Adipocyte (in vitro differentiated cells): ENCODE measurements at regions not wholly inside any gene's neighbourhood (a gene's known extent, or its start where the extent isn't known, plus 50 kb on each side); places are given as distances from the start of the nearest gene placed in this dataset.

Experiments
- DNase-seq: peaks from one replicate; pipeline ENCODE4 v3.0.0-alpha.2; 2015; ENCODE audit warnings: low read depth
- H3K27me3 ChIP-seq: replicated peaks from 2 replicates; pipeline ENCODE4 v1.7.0; 2013; ENCODE audit warnings: mild to moderate bottlenecking, low read length, moderate library complexity; ENCODE audit not compliant: control insufficient read depth, insufficient read depth
- H3K36me3 ChIP-seq: 2 replicates; pipeline ENCODE4 v1.7.0; 2013; ENCODE audit warnings: low read length, mild to moderate bottlenecking, moderate library complexity; ENCODE audit not compliant: control insufficient read depth, insufficient read depth, severe bottlenecking
- H3K4me1 ChIP-seq: 2 replicates; pipeline ENCODE4 v1.7.0; 2013; ENCODE audit warnings: mild to moderate bottlenecking, low read length, moderate library complexity; ENCODE audit not compliant: control insufficient read depth, insufficient read depth
- H3K4me3 ChIP-seq: 2 replicates; pipeline ENCODE4 v1.7.0; 2013; ENCODE audit warnings: mild to moderate bottlenecking, low read length, moderate library complexity
- H3K9ac ChIP-seq: 2 replicates; pipeline ENCODE4 v1.7.0; 2013; ENCODE audit warnings: mild to moderate bottlenecking, low read length, moderate library complexity
- H3K9me3 ChIP-seq: 2 replicates; pipeline ENCODE4 v1.7.0; 2013; ENCODE audit warnings: mild to moderate bottlenecking, low read length, moderate library complexity; ENCODE audit not compliant: control insufficient read depth

DNA sequence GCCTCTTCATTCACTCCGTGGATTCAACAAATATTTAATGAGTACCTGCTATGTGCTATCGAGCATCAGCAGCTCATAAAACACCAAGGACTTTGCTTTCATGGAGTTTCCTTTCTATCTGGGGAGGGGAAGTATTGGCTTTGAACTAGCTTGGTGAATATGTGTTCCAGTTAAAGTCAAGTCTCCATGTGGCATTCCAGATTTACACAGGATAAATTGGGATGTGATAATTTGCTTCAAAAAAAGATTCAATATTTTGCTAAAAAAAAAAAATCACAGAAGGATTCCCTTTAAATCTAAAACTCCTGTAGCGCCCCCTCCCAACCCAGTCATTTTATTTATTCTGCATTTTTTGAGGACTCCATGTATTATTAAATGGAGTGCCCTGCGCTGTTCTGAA lies 346.3 kb upstream of the SLC30A5 start:
- H3K36me3 ChIP-seq, result no peaks in the 10 kb centered on the region
- no peak overlapping the region for H3K4me3 ChIP-seq
- no peak overlapping the region for H3K9ac ChIP-seq
- H3K4me1 ChIP-seq, result no peaks in the 10 kb centered on the region
- DNase-seq, result no peak
- no peaks in the 10 kb centered on the region for H3K9me3 ChIP-seq
- no peaks in the 10 kb centered on the region for H3K27me3 ChIP-seq

DNA sequence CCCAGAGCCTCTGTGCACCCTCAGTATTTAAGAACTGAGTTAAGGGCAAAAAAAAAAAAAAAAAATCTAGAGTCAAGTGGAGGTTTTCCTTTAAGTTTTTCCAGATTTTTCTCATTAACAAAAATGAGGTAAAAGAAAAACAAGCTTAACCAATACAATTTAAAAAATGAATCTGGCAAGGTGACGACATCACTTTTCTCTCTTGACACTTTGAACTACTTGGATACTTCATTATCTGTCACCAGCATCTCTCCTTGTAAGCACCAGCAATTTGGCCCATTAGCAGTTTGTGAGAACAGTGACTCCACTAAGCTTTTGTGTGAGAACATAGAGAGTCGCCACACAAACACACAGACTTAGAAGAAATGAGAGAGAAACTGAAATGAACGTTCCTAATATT lies 345.7 kb upstream of the SLC30A5 start:
- peak; percentile 13 for DNase-seq
- Histone ChIP-seq H3K27me3 (no peaks in the 10 kb centered on the region), H3K9me3 (no peaks in the 10 kb centered on the region), H3K9ac (no peak overlapping the region), H3K4me1 (no peaks in the 10 kb centered on the region), H3K36me3 (no peaks in the 10 kb centered on the region), H3K4me3 (no peak overlapping the region)

DNA sequence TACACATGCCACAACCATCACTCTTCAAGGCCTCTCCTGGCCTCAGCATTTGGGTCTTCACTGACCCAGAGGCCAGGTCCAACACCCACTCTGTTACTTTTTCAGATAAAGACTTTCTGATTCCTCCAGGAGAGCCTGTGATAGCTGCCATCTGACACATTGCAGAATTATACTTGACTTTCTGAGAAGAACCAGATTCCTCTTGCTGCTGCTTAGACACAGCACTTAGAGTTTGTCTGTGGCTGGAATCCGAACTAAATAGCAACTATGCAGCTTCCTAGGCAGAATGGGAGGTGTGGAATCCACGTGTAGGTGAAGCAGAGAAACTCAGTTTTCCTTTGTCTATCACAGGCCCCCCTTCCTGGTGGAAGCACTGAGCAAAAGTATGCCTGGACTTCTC lies 344.7 kb upstream of the SLC30A5 start:
- no peaks in the 10 kb centered on the region for H3K9me3 ChIP-seq
- H3K36me3 ChIP-seq, result no peaks in the 10 kb centered on the region
- no peak overlapping the region for H3K9ac ChIP-seq
- DNase-seq, result no peak
- no peaks in the 10 kb centered on the region for H3K27me3 ChIP-seq
- no peak overlapping the region for H3K4me3 ChIP-seq
- no peaks in the 10 kb centered on the region for H3K4me1 ChIP-seq

DNA sequence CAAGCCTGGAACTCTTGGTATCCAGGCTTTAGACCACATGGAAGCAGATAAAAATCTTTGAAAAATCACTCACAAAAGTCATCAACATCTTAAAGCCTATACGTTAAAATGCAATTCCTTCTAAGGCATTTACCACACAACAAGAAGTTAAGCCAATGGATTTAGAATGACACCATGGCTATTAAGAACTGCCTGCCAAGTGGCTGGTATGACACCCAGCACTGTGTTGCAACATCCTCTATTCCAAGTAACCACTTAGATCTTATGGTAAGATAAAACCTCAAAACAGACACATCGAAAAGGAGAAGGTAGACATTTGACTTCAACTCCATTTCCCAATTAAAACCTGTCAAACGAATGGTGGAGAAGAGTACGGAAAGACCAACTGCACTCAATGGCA lies 344.2 kb upstream of the SLC30A5 start:
- Histone ChIP-seq H3K4me1 (no peaks in the 10 kb centered on the region), H3K36me3 (no peaks in the 10 kb centered on the region), H3K9me3 (no peaks in the 10 kb centered on the region), H3K4me3 (no peak overlapping the region), H3K9ac (no peak overlapping the region), H3K27me3 (no peaks in the 10 kb centered on the region)
- no peak for DNase-seq

DNA sequence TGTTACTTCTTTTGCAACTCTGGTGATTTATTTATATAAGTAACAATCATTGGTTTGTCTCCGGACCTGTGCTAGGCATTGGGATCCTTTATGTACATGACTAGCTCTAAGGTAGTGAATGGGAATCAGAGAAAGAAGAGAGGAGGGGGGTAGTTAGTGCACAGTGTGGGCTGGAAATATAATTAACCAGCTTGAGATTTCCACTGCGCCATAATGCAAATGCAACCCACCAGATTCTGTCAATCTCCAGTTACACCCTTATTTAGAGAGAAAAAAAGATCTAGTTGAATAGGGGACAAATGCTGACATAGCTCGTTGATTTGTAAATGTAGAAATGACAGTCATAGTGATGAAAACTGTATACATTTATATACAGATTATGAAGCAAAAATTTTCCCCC lies 342.2 kb upstream of the SLC30A5 start:
- Histone ChIP-seq H3K9ac (no peak overlapping the region), H3K27me3 (no peaks in the 10 kb centered on the region), H3K4me1 (no peaks in the 10 kb centered on the region), H3K9me3 (peaks cover 12% of the 10 kb centered on the region), H3K4me3 (no peak overlapping the region), H3K36me3 (no peaks in the 10 kb centered on the region)
- no peak for DNase-seq

DNA sequence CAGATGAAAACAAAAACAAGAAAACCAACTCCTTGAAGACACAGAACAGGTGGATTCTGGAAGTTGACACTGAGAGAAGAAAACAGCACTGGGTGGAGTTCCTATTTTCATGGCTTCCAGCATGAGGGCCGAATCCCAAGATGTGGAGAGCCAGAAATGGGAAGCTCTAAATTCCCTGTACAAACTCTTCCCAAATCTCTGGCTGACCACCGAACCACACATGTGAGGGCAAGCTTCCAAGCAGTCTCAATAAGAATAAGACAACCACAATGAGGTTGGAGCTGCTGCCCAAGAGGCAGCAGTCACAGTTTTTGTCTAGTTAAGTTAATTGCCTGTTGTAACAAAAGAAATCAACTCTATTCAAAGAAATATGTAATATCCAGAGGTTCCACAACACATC lies 339.3 kb upstream of the SLC30A5 start:
- H3K4me1 ChIP-seq, result no peaks in the 10 kb centered on the region

DNA sequence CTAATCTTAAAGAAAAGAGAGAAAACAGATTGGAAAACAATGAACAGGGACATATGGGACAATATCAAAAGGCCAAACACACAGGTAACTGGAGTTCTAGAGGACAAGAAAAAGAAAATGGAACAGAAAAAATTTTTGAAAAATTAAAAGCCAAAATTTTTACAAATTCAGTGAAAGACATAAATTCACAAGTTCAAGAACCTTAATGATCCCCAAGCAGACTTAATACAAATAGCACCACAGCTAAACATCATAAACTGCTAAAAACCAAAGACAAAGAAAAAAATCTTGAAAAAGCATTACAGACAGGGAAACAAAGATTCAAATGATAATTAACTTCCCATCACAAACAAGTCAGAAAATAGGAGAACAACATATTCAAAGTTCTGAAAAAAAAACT lies 338.5 kb upstream of the SLC30A5 start:
- Histone ChIP-seq H3K27me3 (no peaks in the 10 kb centered on the region), H3K9ac (no peak overlapping the region), H3K9me3 (peaks cover 12% of the 10 kb centered on the region), H3K4me3 (no peak overlapping the region), H3K4me1 (no peaks in the 10 kb centered on the region), H3K36me3 (no peaks in the 10 kb centered on the region)
- no peak for DNase-seq

More for the DNA sequence above, 339.3 kb upstream of the SLC30A5 start:
- Histone ChIP-seq H3K9me3 (peaks cover 12% of the 10 kb centered on the region), H3K4me3 (no peak overlapping the region), H3K9ac (no peak overlapping the region), H3K36me3 (no peaks in the 10 kb centered on the region), H3K27me3 (no peaks in the 10 kb centered on the region)
- no peak for DNase-seq

DNA sequence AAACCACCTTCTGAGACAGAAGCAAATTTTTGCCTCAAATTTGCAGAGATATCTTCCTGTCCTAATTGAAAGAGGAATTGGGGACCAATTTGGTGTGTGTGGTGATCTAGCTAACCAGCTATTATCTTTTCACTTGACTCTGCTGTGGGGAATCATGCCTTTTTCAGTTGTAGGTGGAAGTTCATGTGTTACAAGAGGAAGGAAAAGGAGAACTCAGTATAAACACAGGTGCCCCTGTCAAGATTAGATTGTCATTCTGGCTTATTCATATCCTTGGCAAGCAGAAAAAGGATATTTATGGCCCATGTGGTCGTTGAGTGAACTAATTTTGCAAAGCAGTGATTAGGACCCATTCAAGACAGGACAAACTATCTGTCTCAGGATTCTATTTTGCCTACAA lies 336.8 kb upstream of the SLC30A5 start:
- Histone ChIP-seq H3K9me3 (peaks cover 12% of the 10 kb centered on the region), H3K9ac (no peak overlapping the region), H3K4me1 (no peaks in the 10 kb centered on the region), H3K36me3 (no peaks in the 10 kb centered on the region), H3K27me3 (peaks cover 7% of the 10 kb centered on the region), H3K4me3 (no peak overlapping the region)
- DNase-seq, result no peak

DNA sequence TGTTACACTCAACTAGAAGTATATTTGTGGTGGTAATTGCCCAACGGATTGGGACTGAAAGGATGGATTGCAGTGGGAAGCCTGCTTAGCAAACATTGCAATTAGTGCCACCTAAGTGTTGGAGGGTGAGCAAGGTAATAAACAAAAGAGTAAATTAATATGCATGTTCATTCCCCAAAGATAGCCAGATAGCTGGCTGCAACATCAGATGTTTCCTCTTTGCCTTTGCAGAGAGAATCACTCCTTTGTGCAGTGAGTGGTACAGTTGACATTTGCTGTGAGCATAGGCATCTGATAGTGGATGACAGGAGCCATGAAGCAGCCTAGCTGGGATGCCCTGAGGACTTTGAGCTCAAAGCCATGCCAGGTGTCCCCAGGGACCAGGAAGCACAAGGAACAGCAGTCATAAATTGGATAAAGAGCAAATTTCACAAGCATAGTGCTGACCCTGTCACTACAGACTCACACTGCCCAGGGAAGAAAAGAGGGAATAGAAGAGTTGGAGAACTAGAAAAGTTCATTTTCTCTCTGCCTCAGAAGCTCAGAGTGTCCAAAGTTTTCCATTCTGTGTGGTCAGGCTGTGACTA lies 336.1 kb upstream of the SLC30A5 start:
- no peaks in the 10 kb centered on the region for H3K36me3 ChIP-seq
- peaks cover 7% of the 10 kb centered on the region for H3K27me3 ChIP-seq

DNA sequence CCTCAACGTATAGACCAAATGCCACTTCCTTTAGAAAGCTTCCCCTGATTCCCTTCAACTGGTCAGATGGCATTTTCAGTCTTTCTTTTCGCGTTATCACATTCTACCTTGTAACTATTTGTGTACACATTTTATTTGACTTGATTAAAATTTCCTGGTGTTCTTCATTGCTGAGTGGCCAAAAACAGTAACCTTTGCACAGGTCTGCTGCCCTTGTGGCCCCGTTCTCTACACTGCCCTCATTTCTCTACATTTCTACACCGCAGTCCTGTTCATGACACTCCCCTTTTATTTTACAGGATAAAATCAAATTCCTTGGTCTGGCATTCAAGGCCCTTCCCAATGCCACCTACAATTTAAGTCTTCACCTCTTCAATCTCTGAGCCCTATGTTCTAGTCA lies 334.2 kb upstream of the SLC30A5 start:
- peaks cover 7% of the 10 kb centered on the region for H3K27me3 ChIP-seq
- no peaks in the 10 kb centered on the region for H3K4me1 ChIP-seq
- H3K9me3 ChIP-seq, result peaks cover 17% of the 10 kb centered on the region
- H3K4me3 ChIP-seq, result no peak overlapping the region
- no peak overlapping the region for H3K9ac ChIP-seq
- DNase-seq, result no peak
- H3K36me3 ChIP-seq, result no peaks in the 10 kb centered on the region

More for the DNA sequence above, 336.1 kb upstream of the SLC30A5 start:
- Histone ChIP-seq H3K9me3 (peaks cover 14% of the 10 kb centered on the region), H3K4me3 (no peak overlapping the region), H3K9ac (no peak overlapping the region), H3K4me1 (no peaks in the 10 kb centered on the region)
- no peak for DNase-seq

DNA sequence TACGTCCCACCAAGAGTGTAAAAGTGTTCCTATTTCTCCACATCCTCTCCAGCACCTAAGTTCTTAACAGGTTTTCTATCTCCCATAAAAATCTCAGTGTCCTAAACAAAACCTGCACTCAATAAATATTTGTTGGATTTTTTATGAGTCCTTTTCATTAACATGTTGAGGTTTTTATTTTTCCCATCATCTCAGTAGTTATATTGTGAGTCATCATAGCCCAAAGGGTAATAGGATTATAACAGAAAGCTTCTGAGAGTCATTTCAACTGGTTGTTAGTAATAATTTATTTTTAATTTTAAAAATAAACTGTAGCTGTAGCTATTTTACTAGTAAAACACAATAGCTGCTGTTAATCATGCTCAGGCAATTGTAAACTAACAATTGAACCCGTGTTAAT lies 331.6 kb upstream of the SLC30A5 start:
- Histone ChIP-seq H3K4me3 (no peak overlapping the region), H3K27me3 (peaks cover 7% of the 10 kb centered on the region), H3K9ac (no peak overlapping the region), H3K4me1 (no peaks in the 10 kb centered on the region), H3K36me3 (no peaks in the 10 kb centered on the region), H3K9me3 (peaks cover 5% of the 10 kb centered on the region)
- no peak for DNase-seq

DNA sequence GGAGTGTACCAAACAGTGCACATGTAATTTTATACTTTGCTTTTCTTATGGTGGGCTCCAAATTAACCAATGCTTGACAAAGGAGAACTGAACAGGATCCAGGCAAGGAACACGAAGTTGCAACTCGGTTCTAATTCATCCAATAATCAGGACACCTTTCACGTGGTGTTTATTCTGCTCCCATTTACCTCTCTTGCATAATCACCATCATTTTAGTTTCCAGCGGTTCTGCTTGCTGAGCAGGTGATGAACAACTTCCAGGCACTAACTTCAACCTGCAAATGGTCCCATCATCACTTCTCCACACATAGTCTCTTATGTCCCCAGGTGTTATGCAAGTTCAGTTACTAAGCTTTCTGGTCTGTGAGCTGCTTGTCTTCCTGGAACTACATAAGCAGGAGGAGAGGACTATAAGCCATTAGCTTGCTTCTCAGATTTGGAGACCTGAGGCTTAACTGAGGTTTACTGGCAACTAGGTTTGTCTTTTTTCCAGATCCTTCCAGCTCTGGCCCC lies 326.8 kb upstream of the SLC30A5 start:
- H3K27me3 ChIP-seq, result peaks cover 3% of the 10 kb centered on the region
- no peak overlapping the region for H3K4me3 ChIP-seq
- H3K36me3 ChIP-seq, result no peaks in the 10 kb centered on the region
- H3K4me1 ChIP-seq, result no peaks in the 10 kb centered on the region
- no peak overlapping the region for H3K9ac ChIP-seq
- DNase-seq, result no peak
- H3K9me3 ChIP-seq, result peaks cover 5% of the 10 kb centered on the region
